Skin epidermis (tissue), 12 donors: ENCODE measurements at regions not wholly inside any gene's neighbourhood (a gene's known extent, or its start where the extent isn't known, plus 50 kb on each side); places are given as distances from the start of the nearest gene placed in this dataset.
"Not testable (repeated sequence)": the region's sequence is repeated elsewhere in the genome, so short reads cannot be mapped to it uniquely, and the experiment has no call there.

Source experiments
- H3K27ac ChIP-seq, 21 experiments: fragments of 200-600 bp; sonication (generic) in 11 of 21; one replicate each; pipeline ENCODE4 v1.5.0; 2020; ENCODE audit warnings: mild to moderate bottlenecking in 3 of 21, inconsistent platforms in 2 of 21, moderate library complexity in 2 of 21
- H3K4me3 ChIP-seq, 7 experiments: fragments of 200-600 bp; sonication (generic) in 2 of 7; one replicate each; pipeline ENCODE4 v1.5.0; 2020; ENCODE audit warnings: inconsistent platforms in 2 of 7, mild to moderate bottlenecking in 2 of 7, moderate library complexity in 1 of 7

GRCh38 chr2:101613056-101613704 lies 84.3 kb upstream of the MAP4K4 start:
- Histone ChIP-seq H3K4me3 (no peak overlapping the region), H3K27ac (no peak overlapping the region)

GRCh38 chr2:101612019-101612418 lies 85.5 kb upstream of the MAP4K4 start:
- Histone ChIP-seq H3K4me3 (no peak overlapping the region), H3K27ac (no peak overlapping the region)

- Histone ChIP-seq H3K27ac (no peak overlapping the region), H3K4me3 (no peak overlapping the region)
These were observed 86.7 kb upstream of the MAP4K4 start for GRCh38 chr2:101610750-101611315.

GRCh38 chr2:101609433-101609832 lies 88.1 kb upstream of the MAP4K4 start:
- Histone ChIP-seq H3K4me3 (no peak overlapping the region), H3K27ac (no peak overlapping the region)

DNA sequence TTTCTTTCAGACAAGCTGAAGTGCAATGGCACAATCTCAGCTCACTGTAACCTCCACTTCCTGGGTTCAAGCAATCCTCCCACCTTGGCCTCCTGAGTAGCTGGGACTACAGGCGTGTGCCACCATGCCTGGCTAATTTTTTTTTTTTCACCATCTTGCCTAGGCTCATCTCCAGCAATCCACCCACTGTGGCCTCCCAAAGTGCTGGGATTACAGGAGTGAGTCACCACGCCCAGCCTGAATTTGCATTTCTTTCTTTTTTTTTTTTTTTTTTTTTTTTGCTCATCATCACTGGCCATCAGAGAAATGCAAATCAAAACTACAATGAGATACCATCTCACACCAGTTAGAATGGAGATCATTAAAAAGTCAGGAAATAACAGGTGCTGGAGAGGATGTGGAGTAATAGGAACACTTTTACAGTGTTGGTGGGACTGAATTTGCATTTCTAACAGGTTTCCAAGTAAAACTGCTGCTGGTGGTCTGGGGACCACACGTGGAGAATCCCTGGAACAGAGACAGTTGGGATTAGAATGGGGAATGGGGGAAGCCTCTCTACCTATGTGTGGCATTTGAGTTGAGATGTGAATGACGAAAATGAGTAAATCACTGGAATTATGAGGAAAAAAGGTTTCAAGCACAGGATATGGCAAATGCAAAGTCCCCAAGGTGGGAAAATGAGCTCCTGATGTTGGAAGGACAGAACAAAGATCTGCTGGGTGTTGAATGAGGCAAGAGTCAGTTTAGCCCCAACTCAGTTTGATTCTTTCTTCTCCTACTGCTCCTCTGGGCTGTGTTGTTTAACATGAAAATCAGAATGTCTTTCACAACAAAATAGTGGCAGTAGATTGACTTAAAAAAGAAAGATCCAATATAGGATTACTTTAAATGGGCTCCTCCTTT lies 88.8 kb upstream of the MAP4K4 start:
- Histone ChIP-seq H3K27ac (no peak overlapping the region), H3K4me3 (no peak overlapping the region)

DNA sequence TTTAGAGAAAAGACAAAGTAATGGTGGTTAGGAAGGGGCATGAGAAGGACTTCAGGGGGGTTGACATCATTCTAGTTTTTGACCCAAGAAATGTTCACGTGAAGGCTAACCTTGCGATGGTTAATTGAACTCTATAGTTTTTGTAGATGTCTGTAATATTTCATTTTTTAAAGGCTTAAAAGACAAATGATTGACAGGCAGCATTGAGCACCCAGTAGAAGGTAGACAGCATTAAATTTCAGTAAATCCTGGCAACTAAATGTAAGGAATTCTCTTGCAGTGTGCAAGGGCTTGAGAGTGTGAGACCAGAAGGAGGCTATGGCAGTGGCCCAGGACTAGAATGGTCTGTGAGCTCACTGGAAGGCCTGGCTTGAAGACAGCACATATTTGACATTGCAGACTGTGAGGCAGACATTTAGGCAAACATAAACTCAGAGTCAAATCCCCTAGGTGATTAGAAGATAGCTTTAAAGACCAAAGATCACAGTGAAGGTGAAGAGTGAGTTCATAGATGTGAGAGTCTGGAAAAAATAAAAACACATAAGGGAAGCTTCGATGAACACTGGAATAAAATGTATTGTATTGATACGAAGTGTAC lies 100.1 kb upstream of the MAP4K4 start:
- H3K27ac ChIP-seq, result no peak overlapping the region

DNA sequence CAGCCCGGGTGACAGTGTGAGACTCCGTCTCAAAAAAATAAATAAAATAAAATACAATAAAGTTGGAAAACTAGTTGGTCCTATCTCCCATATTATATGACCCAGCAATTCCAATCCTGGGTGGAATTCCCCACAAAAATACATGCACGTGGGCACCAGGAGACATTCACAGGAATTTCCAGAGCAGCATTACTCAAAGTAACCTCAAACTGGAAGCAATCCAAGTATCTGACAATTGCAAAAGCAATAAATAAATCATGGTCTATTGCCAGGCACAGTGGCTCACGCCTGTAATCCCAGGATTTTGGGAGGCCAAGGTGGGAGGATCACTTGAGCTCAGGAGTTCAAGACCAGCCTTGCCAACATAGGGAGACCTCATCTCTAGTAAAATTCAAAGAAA lies 101.2 kb upstream of the MAP4K4 start:
- Histone ChIP-seq H3K4me3 (no peak overlapping the region), H3K27ac (no peak overlapping the region)

More for the DNA sequence above, 100.1 kb upstream of the MAP4K4 start:
- H3K4me3 ChIP-seq, result no peak overlapping the region

GRCh38 chr2:101587251-101587650 lies 110.3 kb upstream of the MAP4K4 start:
- no peak overlapping the region for H3K27ac ChIP-seq
- H3K4me3 ChIP-seq, result no peak overlapping the region

DNA sequence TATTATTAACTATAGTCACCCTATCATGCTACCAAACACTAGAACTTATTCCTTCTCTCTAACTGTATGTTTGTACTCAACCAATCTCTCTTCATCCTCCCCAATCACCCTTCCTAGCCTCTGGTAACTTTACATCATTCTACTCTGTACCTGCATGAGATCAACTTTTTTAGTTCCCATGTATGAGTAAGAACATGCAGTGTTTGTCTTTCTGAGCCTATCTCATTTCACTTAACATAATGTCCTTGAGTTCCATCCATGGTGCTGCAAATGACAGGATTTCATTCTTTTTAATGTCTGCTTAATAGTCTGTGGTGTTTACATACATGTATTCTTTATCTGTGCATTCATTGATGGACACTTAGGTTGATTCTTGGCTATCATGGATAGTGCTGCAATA lies 108.9 kb upstream of the RFX8 start:
- H3K27ac ChIP-seq, result no peak overlapping the region
- H3K4me3 ChIP-seq, result no peak overlapping the region

DNA sequence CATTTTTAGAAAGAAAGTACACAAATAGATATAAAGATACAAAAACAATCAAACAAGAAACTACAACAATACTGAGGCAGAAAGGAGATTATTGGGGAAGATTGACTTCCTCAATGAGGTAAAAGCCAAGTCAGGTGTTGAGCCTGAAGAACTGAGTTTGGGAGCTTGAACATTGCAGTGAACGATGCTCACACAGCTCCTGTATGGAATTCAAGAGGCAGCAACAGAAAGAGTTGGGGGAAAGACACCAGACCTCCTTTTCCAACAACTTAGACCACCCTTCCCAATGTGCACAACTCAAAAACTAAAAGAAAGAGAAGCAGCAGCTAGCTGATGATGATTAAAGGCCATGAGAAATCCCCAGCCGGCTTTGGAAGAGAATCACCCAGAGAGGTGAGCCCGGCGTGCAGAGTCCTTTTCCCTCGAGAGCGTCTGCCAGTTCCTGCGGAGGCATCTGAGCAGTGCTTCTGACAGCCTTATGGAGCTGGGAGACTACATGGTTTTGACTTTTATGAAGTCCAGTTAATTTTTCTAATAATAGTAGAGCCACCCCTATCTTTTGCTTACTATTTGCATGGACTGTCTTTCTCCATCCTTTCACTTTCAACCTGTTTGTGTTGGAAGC lies 106.9 kb upstream of the RFX8 start:
- Histone ChIP-seq H3K4me3 (no peak overlapping the region), H3K27ac (no peak overlapping the region)

DNA sequence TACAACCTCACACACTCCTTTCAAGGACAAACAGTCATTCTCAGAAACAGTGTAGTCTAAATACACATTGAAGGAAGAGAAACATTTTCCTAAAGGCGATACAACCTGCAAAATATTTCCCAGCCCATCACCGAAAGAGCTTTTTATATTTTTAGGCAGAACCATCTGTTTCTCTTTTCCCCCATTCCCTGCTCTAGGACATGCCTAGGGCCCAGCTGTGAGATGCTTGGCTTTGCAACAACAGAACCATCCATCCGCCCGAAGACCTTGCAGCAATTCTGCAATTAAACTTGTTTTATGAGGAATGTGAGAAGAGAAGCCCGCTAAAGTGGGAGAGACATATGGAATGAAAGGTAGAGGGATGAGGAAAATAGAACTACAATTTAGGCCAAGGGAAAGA lies 105.6 kb upstream of the RFX8 start:
- no peak overlapping the region for H3K27ac ChIP-seq
- no peak overlapping the region for H3K4me3 ChIP-seq

DNA sequence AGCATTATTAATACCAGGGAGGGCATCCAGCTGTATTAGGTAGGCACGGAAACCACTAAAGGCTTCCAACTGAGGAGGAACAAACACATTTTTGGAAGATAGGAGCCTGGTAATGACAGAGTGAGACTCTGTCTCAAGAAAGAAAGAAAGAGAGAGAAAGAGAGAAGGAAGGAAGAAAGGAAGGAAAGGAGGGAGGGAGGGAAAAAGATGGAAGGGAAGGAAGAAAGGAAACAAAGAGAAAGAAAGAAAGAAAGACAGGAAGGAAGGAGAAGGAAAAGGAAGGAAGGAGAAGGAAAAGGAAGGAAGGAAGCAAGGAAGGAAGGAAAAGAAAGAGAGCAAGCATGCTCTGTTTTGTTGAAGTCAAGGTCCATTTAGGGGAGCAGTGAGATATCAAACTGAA lies 103.8 kb upstream of the RFX8 start:
- Histone ChIP-seq H3K4me3 (no peak overlapping the region), H3K27ac (no peak overlapping the region)

GRCh38 chr2:101578135-101578534 lies 103.2 kb upstream of the RFX8 start:
- H3K4me3 ChIP-seq, H3K27ac ChIP-seq: not testable (repeated sequence)

- Histone ChIP-seq H3K4me3 (no peak overlapping the region), H3K27ac (no peak overlapping the region)
These were observed 102.3 kb upstream of the RFX8 start for GRCh38 chr2:101577173-101577572.

- Histone ChIP-seq H3K27ac (no peak overlapping the region), H3K4me3 (no peak overlapping the region)
These were observed 99.7 kb upstream of the RFX8 start for GRCh38 chr2:101574622-101575021.

DNA sequence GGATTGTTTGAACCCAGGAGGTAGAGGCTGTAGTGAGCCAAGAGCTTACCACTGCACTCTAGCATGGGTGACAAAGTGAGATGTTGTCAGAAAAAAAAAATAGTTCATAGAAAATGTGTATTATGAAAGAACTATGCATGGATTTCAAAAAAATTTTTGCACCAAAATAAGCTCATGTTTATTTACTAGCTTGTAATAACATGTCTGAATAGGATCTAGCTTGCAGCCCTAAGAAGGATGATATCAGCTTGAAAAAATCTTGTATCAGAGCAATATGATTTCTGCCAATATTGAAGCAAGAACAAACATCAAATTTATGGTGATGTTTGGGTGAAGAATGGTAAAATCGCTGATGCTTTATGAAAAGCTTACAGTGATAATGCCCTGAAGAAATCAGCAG lies 97.0 kb upstream of the RFX8 start:
- H3K27ac ChIP-seq, result no peak overlapping the region
- H3K4me3 ChIP-seq, result no peak overlapping the region

- no peak overlapping the region for H3K4me3 ChIP-seq
- H3K27ac ChIP-seq, result peak overlapping the region in 1 of 21 experiments; percentile 32
These were observed 95.1 kb upstream of the RFX8 start for GRCh38 chr2:101569886-101570520.

GRCh38 chr2:101568969-101569368 lies 94.1 kb upstream of the RFX8 start:
- Histone ChIP-seq H3K27ac (no peak overlapping the region), H3K4me3 (no peak overlapping the region)

DNA sequence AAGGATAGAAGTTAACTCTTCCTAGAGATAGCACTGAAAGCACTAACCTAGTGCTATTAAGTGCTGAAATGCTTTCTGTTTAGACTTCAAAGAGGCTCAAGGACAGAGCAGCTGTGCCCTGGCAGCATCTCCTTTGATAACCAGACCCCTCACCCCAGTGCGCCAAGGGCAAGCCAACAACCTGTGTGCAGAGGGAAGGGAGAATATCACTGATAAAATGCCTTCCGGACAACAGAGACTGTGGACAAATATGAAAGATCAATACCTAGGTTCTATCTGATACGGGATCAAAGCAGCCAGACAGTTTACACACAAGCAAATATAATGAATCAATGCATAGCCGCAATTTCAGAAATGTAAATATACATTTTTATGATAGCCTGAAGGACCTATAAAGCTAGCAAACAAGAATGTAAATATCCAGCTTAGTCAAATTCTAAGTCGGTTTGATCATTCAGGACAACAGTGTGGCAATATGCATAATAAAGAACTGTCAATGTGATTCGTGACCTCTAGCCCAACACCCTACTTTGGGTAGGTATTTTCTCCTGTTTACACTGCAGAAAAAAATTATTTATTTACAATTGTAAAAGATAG lies 91.8 kb upstream of the RFX8 start:
- Histone ChIP-seq H3K27ac (no peak overlapping the region), H3K4me3 (no peak overlapping the region)
